ENCODE measurements at regions not wholly inside any gene's neighbourhood (a gene's known extent, or its start where the extent isn't known, plus 50 kb on each side); places are given as distances from the start of the nearest gene placed in this dataset.

GRCh38 chr5:82679660-82680059 lies 397.5 kb downstream of the TMEM167A start (continued):
- no peak for TF ChIP-seq PHTF2 (CRISPR knock-in tag; IDR thresholded peaks at IDR 0.05)
- TF ChIP-seq L3MBTL2 (IDR thresholded peaks at IDR 0.05): no peak
- no peak for TF ChIP-seq ZBED1 (IDR thresholded peaks at IDR 0.05)
- TF ChIP-seq POLR3G (IDR thresholded peaks at IDR 0.05; ENCODE audit: extremely low read depth, insufficient read length, insufficient replicate concordance): no peak
- no peak for TF ChIP-seq MEF2A (IDR thresholded peaks at IDR 0.05; ENCODE audit: control insufficient read depth, low read depth, low read length)
- TF ChIP-seq, protein P1, sequence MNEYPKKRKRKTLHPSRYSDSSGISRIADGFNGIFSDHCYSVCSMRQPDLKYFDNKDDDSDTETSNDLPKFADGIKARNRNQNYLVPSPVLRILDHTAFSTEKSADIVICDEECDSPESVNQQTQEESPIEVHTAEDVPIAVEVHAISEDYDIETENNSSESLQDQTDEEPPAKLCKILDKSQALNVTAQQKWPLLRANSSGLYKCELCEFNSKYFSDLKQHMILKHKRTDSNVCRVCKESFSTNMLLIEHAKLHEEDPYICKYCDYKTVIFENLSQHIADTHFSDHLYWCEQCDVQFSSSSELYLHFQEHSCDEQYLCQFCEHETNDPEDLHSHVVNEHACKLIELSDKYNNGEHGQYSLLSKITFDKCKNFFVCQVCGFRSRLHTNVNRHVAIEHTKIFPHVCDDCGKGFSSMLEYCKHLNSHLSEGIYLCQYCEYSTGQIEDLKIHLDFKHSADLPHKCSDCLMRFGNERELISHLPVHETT (CRISPR knock-in tag; conservative IDR thresholded peaks at IDR 0.05 in 1 of 2, IDR thresholded peaks at IDR 0.05 in 1 of 2): no peak
- TF ChIP-seq TCF7L2 (IDR thresholded peaks at IDR 0.05; ENCODE audit: low read depth, low read length): no peak
- TF ChIP-seq RBM25 (IDR thresholded peaks at IDR 0.05; ENCODE audit: low read depth, low read length, severe bottlenecking): no peak
- TF ChIP-seq E2F4 (CRISPR knock-in tag; IDR thresholded peaks at IDR 0.05; ENCODE audit: low read depth): no peak
- no peak for TF ChIP-seq STAT6 (CRISPR knock-in tag; IDR thresholded peaks at IDR 0.05)
- TF ChIP-seq TARDBP (IDR thresholded peaks at IDR 0.05): no peak
- no peak for TF ChIP-seq CTCFL (IDR thresholded peaks at IDR 0.05; ENCODE audit: borderline replicate concordance, insufficient read depth, low read depth, low read length, poor library complexity, severe bottlenecking)
- no peak for TF ChIP-seq FOXJ2 (tag; IDR thresholded peaks at IDR 0.05)
